Thyroid gland (tissue), 4 donors: ENCODE measurements at regions not wholly inside any gene's neighbourhood (a gene's known extent, or its start where the extent isn't known, plus 50 kb on each side); places are given as distances from the start of the nearest gene placed in this dataset.
"Not testable (repeated sequence)": the region's sequence is repeated elsewhere in the genome, so short reads cannot be mapped to it uniquely, and the experiment has no call there.

ENCODE experiments used
- DNase-seq, 2 donors: peaks; one replicate each; pipeline ENCODE4 v3.0.0-alpha.2; 2019
- H3K27ac ChIP-seq, 3 donors: fragments of 200-600 bp; sonication (generic); 1 replicate in 2 of 3; 2 replicates in 1 of 3; pipeline ENCODE4 v1.5.1; 2016 to 2019; ENCODE audit warnings: mild to moderate bottlenecking in 1 of 3, moderate library complexity in 1 of 3
- H3K27me3 ChIP-seq: fragments of 200-600 bp; sonication (generic); one replicate; pipeline ENCODE4 v1.5.1; 2019
- H3K36me3 ChIP-seq, 2 donors: fragments of 200-600 bp; sonication (generic); one replicate each; pipeline ENCODE4 v1.5.1; 2016 to 2019
- H3K4me1 ChIP-seq, 2 donors: fragments of 200-600 bp; sonication (generic); one replicate each; pipeline ENCODE4 v1.5.1; 2017 to 2019
- H3K4me3 ChIP-seq, 3 donors: fragments of 200-600 bp; sonication (generic); replicated peaks in 1 of 3; 1 replicate in 2 of 3; 2 replicates in 1 of 3; pipeline ENCODE4 v1.5.1; 2016; ENCODE audit warnings: mild to moderate bottlenecking in 1 of 3
- H3K9me3 ChIP-seq: fragments of 200-600 bp; sonication (generic); one replicate; pipeline ENCODE4 v1.5.1; 2017
- CTCF ChIP-seq, 6 experiments: fragments of 200-600 bp in 3 of 6; fragments of 450-650 bp in 3 of 6; sonication (generic) in 3 of 6; IDR thresholded peaks; one replicate each; pipeline ENCODE4 v1.5.1; 2016 to 2019; ENCODE audit warnings: antibody characterized with exemption in 6 of 6, mild to moderate bottlenecking in 2 of 6, inconsistent platforms in 1 of 6, moderate library complexity in 1 of 6
- WGBS, 2 donors: methylation state at CpG; one replicate each; pipeline ENCODE4 v1.1.5; 2017; 5-methylcytosine and 5-hydroxymethylcytosine counted together
- intact Hi-C: fragments of 100-400 bp; cut with DNase I; formaldehyde crosslinking; loops from one replicate; pipeline ENCODE4 v1.15.1; 2023

- not testable (repeated sequence) for H3K36me3 ChIP-seq
- WGBS, 2 donors: 66 to 69% methylated on average over 3 to 4 of the region's 4 CpGs
- peak in 1 of 6 experiments; percentile 17 for TF ChIP-seq CTCF (IDR thresholded peaks at IDR 0.05)
Measured at GRCh38 chr9:43127949-43128348, 944.5 kb downstream of the SPATA31A6 start.

GRCh38 chr9:43130744-43131171 is 947.3 kb downstream of the SPATA31A6 start:
- H3K9me3 ChIP-seq, H3K27ac ChIP-seq, H3K36me3 ChIP-seq, intact Hi-C loops, H3K4me1 ChIP-seq, H3K4me3 ChIP-seq, H3K27me3 ChIP-seq, DNase-seq: not testable (repeated sequence)
- 45 to 53% methylated on average over 2 of the region's 2 CpGs for WGBS, 2 donors

More at GRCh38 chr9:43127949-43128348, 944.5 kb downstream of the SPATA31A6 start:
- H3K27ac ChIP-seq, H3K4me3 ChIP-seq, intact Hi-C loops, H3K27me3 ChIP-seq, DNase-seq, H3K4me1 ChIP-seq, H3K9me3 ChIP-seq: not testable (repeated sequence)

GRCh38 chr9:43135440-43135839 is 952.0 kb downstream of the SPATA31A6 start:
- H3K36me3 ChIP-seq, DNase-seq, H3K4me1 ChIP-seq, H3K27ac ChIP-seq, H3K9me3 ChIP-seq, intact Hi-C loops, H3K4me3 ChIP-seq, H3K27me3 ChIP-seq: not testable (repeated sequence)
- 80 to 82% methylated on average over 1 to 2 of the region's 4 CpGs for WGBS, 2 donors

GRCh38 chr9:43138909-43139308 is 955.5 kb downstream of the SPATA31A6 start:
- H3K4me3 ChIP-seq, H3K4me1 ChIP-seq, DNase-seq, intact Hi-C loops, H3K27ac ChIP-seq, H3K27me3 ChIP-seq, H3K9me3 ChIP-seq, H3K36me3 ChIP-seq: not testable (repeated sequence)
- WGBS, 2 donors: 83 to 90% methylated on average over 5 to 6 of the region's 10 CpGs

GRCh38 chr9:43139349-43139748 is 955.9 kb downstream of the SPATA31A6 start:
- H3K4me1 ChIP-seq, H3K4me3 ChIP-seq, H3K36me3 ChIP-seq, DNase-seq, H3K9me3 ChIP-seq, H3K27me3 ChIP-seq, intact Hi-C loops, H3K27ac ChIP-seq: not testable (repeated sequence)
- 27 to 61% methylated on average over 3 to 4 of the region's 5 CpGs for WGBS, 2 donors

- H3K27ac ChIP-seq, intact Hi-C loops, H3K27me3 ChIP-seq, H3K36me3 ChIP-seq, H3K9me3 ChIP-seq, DNase-seq, H3K4me1 ChIP-seq, H3K4me3 ChIP-seq: not testable (repeated sequence)
- WGBS, 2 donors: 71 to 73% methylated on average over 8 of the region's 8 CpGs
Measured at GRCh38 chr9:43139878-43140608, 956.6 kb downstream of the SPATA31A6 start.
